ENCODE measurements at regions not wholly inside any gene's neighbourhood (a gene's known extent, or its start where the extent isn't known, plus 50 kb on each side); places are given as distances from the start of the nearest gene placed in this dataset.
A peak's percentile ranks its signal among the peaks of the same experiment; 100 is the strongest.

- Mint-ChIP-seq H3K4me3 (no peak overlapping the region), H3K36me3 (ENCODE audit: low read depth) (no peaks in the 10 kb centered on the region), H3K4me1 (peaks cover 7% of the 10 kb centered on the region), H3K27ac (no peak overlapping the region), H3K27me3 (ENCODE audit: low read depth) (peaks cover 5% of the 10 kb centered on the region), H3K9me3 (no peaks in the 10 kb centered on the region)
- TF ChIP-seq CTCF (IDR thresholded peaks at IDR 0.05; ENCODE audit: unreplicated experiment in 3 of 3), result no peak
These were observed 56.5 kb upstream of the FNDC1 start for GRCh38 chr6:159112714-159113113.

GRCh38 chr6:159110748-159111147 lies 58.5 kb upstream of the FNDC1 start:
- H3K9me3 Mint-ChIP-seq, result no peaks in the 10 kb centered on the region
- H3K4me1 Mint-ChIP-seq, result peaks cover 7% of the 10 kb centered on the region
- peaks cover 5% of the 10 kb centered on the region for H3K27me3 Mint-ChIP-seq (ENCODE audit: low read depth)
- H3K4me3 Mint-ChIP-seq, result no peak overlapping the region
- no peaks in the 10 kb centered on the region for H3K36me3 Mint-ChIP-seq (ENCODE audit: low read depth)
- TF ChIP-seq CTCF (IDR thresholded peaks at IDR 0.05; ENCODE audit: unreplicated experiment in 3 of 3), result no peak
- H3K27ac Mint-ChIP-seq, result no peak overlapping the region

- peaks cover 7% of the 10 kb centered on the region for H3K4me1 Mint-ChIP-seq
- H3K27me3 Mint-ChIP-seq (ENCODE audit: low read depth), result peaks cover 5% of the 10 kb centered on the region
- no peak overlapping the region for H3K27ac Mint-ChIP-seq
- H3K4me3 Mint-ChIP-seq, result no peak overlapping the region
- TF ChIP-seq CTCF (IDR thresholded peaks at IDR 0.05; ENCODE audit: unreplicated experiment in 3 of 3), result peak; percentile 39 to 56 (median 50)
- no peaks in the 10 kb centered on the region for H3K36me3 Mint-ChIP-seq (ENCODE audit: low read depth)
- no peaks in the 10 kb centered on the region for H3K9me3 Mint-ChIP-seq
These were observed 59.2 kb upstream of the FNDC1 start for GRCh38 chr6:159110013-159110412.

GRCh38 chr6:159109391-159109790 lies 59.8 kb upstream of the FNDC1 start:
- Mint-ChIP-seq H3K27me3 (ENCODE audit: low read depth) (peaks cover 6% of the 10 kb centered on the region), H3K9me3 (no peaks in the 10 kb centered on the region), H3K4me1 (peaks cover 1% of the 10 kb centered on the region), H3K36me3 (ENCODE audit: low read depth) (no peaks in the 10 kb centered on the region), H3K4me3 (no peak overlapping the region), H3K27ac (no peak overlapping the region)
- no peak for TF ChIP-seq CTCF (IDR thresholded peaks at IDR 0.05; ENCODE audit: unreplicated experiment in 3 of 3)

GRCh38 chr6:159108426-159108985 lies 60.7 kb upstream of the FNDC1 start:
- Mint-ChIP-seq H3K4me1 (peaks cover 4% of the 10 kb centered on the region), H3K4me3 (no peak overlapping the region), H3K27ac (no peak overlapping the region), H3K36me3 (ENCODE audit: low read depth) (no peaks in the 10 kb centered on the region), H3K9me3 (no peaks in the 10 kb centered on the region), H3K27me3 (ENCODE audit: low read depth) (peaks cover 14% of the 10 kb centered on the region)
- TF ChIP-seq CTCF (IDR thresholded peaks at IDR 0.05; ENCODE audit: unreplicated experiment in 3 of 3), result no peak

GRCh38 chr6:159107451-159108260 lies 61.5 kb upstream of the FNDC1 start:
- no peak for TF ChIP-seq CTCF (IDR thresholded peaks at IDR 0.05; ENCODE audit: unreplicated experiment in 3 of 3)
- Mint-ChIP-seq H3K4me1 (peaks cover 4% of the 10 kb centered on the region), H3K9me3 (no peaks in the 10 kb centered on the region), H3K4me3 (no peak overlapping the region), H3K36me3 (ENCODE audit: low read depth) (no peaks in the 10 kb centered on the region), H3K27ac (no peak overlapping the region), H3K27me3 (ENCODE audit: low read depth) (peaks cover 14% of the 10 kb centered on the region)
